Prostate gland (tissue), 2 donors: ENCODE measurements at regions not wholly inside any gene's neighbourhood (a gene's known extent, or its start where the extent isn't known, plus 50 kb on each side); places are given as distances from the start of the nearest gene placed in this dataset.

Source experiments
- POLR2A ChIP-seq: fragments of 450-650 bp; IDR thresholded peaks from one replicate; pipeline ENCODE4 v1.6.1; 2016; ENCODE audit warnings: antibody characterized with exemption, mild to moderate bottlenecking
- TF ChIP-seq, protein P1 (sequence below), 4 experiments: fragments of 200-600 bp in 2 of 4; fragments of 450-650 bp in 2 of 4; sonication (generic) in 2 of 4; IDR thresholded peaks; 1 replicate in 3 of 4; 2 replicates in 1 of 4; pipeline ENCODE4 v1.5.1; 2016 to 2019; ENCODE audit warnings: antibody characterized with exemption in 4 of 4, mild to moderate bottlenecking in 2 of 4, moderate library complexity in 2 of 4

DNA sequence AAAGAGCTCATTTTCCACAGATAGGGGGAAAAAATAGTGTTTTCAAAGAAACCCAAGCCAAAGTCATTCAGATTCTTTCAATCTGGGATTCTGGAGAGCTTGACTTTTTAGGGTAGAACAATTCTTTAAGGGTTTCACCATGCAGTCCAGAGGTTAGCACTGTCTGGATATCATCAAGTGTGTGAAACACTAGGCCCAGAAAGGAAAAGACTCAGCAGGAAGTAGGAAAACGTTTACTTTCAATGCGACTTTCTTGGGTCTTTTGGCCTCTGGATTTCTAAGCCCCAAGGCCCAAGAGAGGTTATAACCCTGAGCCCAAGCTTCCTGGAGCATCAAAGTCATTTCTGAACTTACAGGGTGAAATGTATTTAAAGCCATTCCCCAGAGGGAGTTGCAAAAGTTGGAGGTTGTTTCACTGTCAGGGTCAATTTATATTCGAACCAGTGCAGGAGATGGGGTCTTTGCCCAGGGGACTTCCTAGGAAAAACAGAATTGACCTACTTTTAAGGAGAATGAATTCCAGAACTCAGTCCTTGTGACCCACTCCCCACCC is 158.0 kb downstream of the C7orf25 start:
- TF ChIP-seq, protein P1, sequence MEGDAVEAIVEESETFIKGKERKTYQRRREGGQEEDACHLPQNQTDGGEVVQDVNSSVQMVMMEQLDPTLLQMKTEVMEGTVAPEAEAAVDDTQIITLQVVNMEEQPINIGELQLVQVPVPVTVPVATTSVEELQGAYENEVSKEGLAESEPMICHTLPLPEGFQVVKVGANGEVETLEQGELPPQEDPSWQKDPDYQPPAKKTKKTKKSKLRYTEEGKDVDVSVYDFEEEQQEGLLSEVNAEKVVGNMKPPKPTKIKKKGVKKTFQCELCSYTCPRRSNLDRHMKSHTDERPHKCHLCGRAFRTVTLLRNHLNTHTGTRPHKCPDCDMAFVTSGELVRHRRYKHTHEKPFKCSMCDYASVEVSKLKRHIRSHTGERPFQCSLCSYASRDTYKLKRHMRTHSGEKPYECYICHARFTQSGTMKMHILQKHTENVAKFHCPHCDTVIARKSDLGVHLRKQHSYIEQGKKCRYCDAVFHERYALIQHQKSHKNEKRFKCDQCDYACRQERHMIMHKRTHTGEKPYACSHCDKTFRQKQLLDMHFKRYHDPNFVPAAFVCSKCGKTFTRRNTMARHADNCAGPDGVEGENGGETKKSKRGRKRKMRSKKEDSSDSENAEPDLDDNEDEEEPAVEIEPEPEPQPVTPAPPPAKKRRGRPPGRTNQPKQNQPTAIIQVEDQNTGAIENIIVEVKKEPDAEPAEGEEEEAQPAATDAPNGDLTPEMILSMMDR (IDR thresholded peaks at IDR 0.05): no peak
- TF ChIP-seq POLR2A: no peak
